Mucosa of descending colon (tissue), 3 donors: ENCODE measurements at regions not wholly inside any gene's neighbourhood (a gene's known extent, or its start where the extent isn't known, plus 50 kb on each side); places are given as distances from the start of the nearest gene placed in this dataset.

Experiments
- ATAC-seq: fragments of 200-7000 bp; cut with Tn5 transposase; one replicate; pipeline ENCODE4 v1.9.1; 2020; ENCODE audit warnings: mild to moderate bottlenecking, moderate library complexity
- DNase-seq, 3 donors: peaks; one replicate each; pipeline ENCODE4 v3.0.0-alpha.2; 2020
- H3K36me3 ChIP-seq: fragments of 200-600 bp; one replicate; pipeline ENCODE4 v1.8.0; 2021; ENCODE audit warnings: low read depth, mild to moderate bottlenecking
- H3K4me1 ChIP-seq: fragments of 200-600 bp; one replicate; pipeline ENCODE4 v1.8.0; 2021; ENCODE audit warnings: low read depth, mild to moderate bottlenecking
- H3K4me3 ChIP-seq: fragments of 200-600 bp; one replicate; pipeline ENCODE4 v1.8.0; 2021; ENCODE audit warnings: mild to moderate bottlenecking
- H3K9me3 ChIP-seq: fragments of 200-600 bp; one replicate; pipeline ENCODE4 v1.8.0; 2021; ENCODE audit warnings: mild to moderate bottlenecking
- intact Hi-C, 2 donors: fragments of 100-400 bp; cut with DNase I in 1 of 2; cut with micrococcal nuclease in 1 of 2; formaldehyde crosslinking; loops; one replicate each; pipeline versions ENCODE4 v1.11.0 to v1.11.1; 2022; cut with DNase I, micrococcal nuclease
- TF ChIP-seq, protein P1 (sequence below): fragments of 200-600 bp; IDR thresholded peaks from one replicate; pipeline ENCODE4 v1.8.0; 2022; ENCODE audit warnings: antibody characterized with exemption, mild to moderate bottlenecking
- donor health status: DM: no; HTN: no; CAD: no; lungs with moderate emphysema.
- donor health status: DM: no; HTN: no; CAD: no.
- donor health status: DM: no; HTN: yes; CAD: no.

DNA sequence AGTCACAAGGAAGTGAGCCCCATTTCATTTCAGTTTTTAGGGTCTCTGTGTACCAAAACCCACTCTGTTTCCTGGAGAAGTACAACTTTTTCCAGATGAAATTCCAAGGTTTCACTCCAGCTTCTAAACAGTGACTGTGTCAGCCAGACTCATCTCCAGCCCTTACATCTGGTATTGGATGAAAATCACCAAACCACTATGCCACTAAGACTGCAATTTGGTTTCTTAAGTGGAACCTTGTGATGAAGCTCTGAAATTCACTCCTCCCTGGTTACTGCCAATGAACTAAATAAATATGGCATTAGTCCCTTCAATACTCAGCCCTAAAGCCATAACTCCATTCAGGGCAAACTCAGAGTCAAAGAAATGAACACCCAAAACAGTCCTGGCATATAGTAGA lies 211.2 kb upstream of the DAPK1 start:
- TF ChIP-seq, protein P1, sequence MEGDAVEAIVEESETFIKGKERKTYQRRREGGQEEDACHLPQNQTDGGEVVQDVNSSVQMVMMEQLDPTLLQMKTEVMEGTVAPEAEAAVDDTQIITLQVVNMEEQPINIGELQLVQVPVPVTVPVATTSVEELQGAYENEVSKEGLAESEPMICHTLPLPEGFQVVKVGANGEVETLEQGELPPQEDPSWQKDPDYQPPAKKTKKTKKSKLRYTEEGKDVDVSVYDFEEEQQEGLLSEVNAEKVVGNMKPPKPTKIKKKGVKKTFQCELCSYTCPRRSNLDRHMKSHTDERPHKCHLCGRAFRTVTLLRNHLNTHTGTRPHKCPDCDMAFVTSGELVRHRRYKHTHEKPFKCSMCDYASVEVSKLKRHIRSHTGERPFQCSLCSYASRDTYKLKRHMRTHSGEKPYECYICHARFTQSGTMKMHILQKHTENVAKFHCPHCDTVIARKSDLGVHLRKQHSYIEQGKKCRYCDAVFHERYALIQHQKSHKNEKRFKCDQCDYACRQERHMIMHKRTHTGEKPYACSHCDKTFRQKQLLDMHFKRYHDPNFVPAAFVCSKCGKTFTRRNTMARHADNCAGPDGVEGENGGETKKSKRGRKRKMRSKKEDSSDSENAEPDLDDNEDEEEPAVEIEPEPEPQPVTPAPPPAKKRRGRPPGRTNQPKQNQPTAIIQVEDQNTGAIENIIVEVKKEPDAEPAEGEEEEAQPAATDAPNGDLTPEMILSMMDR, result no peak
- Histone ChIP-seq H3K4me3 (no peak overlapping the region), H3K36me3 (no peaks in the 10 kb centered on the region), H3K9me3 (no peaks in the 10 kb centered on the region), H3K4me1 (no peaks in the 10 kb centered on the region)
- intact Hi-C loops, result no loop called here
- no peak for ATAC-seq
- DNase-seq, result no peak

DNA sequence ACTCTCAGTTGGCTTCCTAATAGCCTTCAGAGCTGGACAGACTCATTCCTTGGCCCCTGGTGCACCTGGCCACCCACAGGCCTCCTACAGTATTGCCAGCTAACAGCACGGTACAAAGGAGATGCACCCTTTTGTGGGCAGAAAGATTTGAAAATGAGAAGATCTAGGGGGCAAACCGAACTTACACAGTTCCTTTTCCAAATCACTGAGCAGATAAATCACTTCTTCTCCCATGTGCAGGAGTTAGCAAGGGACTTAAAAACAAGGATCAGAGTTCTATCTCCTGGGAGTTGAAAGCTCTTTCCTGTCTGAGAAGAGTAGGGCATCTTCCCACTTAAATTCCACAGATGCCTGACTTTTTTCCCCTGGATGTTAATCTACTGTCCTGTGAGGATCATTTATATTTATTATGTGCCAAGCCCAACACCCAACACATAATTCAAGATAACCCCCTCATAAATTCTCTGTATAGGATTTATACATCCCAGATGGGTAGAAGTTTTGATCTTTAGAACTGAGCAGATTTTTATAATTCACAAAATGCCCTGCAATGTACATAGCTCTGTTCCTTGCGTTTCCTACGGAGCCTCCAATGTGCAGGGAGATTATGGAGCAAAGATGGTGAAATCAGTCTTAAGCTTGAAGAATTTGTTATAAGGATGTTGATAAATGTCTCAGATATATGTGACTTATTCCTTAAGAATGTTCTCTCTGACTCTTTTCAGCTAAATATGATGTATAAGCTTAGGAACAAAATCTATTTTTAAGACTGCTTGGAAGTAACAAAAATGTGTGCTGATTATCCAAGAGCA lies 207.2 kb upstream of the DAPK1 start:
- H3K4me3 ChIP-seq, result no peak overlapping the region
- ATAC-seq, result no peak
- intact Hi-C loops, result no loop called here
- DNase-seq, result no peak
- TF ChIP-seq, protein P1, result no peak
- no peaks in the 10 kb centered on the region for H3K9me3 ChIP-seq
- no peaks in the 10 kb centered on the region for H3K36me3 ChIP-seq
- no peaks in the 10 kb centered on the region for H3K4me1 ChIP-seq

DNA sequence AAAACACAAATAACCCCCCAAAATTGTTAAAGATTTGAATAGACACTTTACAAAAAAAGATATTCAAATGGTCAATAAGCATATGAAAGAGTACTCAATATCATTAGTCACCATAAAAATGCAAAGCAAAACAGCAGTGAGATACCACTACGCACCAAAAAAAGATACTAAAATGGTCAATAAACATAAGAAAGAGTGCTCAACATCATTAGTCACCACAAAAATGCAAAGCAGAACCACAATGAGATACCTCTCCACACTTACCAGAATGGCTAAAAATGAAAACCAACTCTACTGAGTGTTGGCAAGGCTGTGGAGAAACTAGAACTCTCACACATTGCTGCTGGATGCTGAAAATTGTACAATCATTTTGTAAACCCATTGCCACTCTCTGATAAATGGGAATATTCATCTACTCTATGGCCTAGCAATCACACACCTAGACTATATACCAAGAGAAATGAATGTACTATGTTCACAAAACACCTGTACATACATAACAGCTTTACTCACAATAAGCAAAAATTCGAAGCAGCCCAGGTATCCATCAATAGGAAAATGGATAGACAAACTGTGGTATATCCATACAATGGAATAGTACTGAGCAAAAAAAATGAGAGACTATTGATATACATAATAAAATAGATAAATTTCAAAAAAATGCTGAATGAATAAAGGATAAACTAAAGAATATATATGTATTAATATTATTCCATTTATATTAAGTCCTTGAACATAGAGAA lies 205.0 kb upstream of the DAPK1 start:
- no peaks in the 10 kb centered on the region for H3K4me1 ChIP-seq
- DNase-seq (no peak), ATAC-seq (no peak)
- TF ChIP-seq, protein P1, result no peak
- H3K4me3 ChIP-seq, result no peak overlapping the region
- H3K9me3 ChIP-seq, result no peaks in the 10 kb centered on the region
- H3K36me3 ChIP-seq, result no peaks in the 10 kb centered on the region
- intact Hi-C loops, result no loop called here

DNA sequence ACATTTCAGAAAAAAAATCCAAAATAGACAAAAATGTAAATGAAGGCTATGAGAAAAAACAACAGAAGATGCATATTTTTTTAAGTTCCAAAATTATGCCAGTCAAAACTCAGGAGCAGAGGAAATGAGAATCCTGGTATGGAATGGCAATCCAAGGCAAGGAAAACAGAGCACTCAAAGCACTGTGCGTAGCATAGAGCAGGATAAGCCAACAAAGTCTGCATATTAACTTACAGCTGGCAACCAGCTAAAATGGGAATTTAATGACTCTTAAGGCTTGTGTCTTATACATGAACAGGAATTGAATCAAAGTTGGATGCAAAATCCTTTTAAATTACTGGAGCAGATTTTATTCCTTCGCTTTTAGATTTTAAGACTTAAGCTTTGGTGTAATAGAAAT lies 203.5 kb upstream of the DAPK1 start:
- Histone ChIP-seq H3K9me3 (no peaks in the 10 kb centered on the region), H3K36me3 (no peaks in the 10 kb centered on the region), H3K4me1 (no peaks in the 10 kb centered on the region), H3K4me3 (no peak overlapping the region)
- no peak for ATAC-seq
- DNase-seq, result no peak
- intact Hi-C loops, result no loop called here
- TF ChIP-seq, protein P1, result no peak

DNA sequence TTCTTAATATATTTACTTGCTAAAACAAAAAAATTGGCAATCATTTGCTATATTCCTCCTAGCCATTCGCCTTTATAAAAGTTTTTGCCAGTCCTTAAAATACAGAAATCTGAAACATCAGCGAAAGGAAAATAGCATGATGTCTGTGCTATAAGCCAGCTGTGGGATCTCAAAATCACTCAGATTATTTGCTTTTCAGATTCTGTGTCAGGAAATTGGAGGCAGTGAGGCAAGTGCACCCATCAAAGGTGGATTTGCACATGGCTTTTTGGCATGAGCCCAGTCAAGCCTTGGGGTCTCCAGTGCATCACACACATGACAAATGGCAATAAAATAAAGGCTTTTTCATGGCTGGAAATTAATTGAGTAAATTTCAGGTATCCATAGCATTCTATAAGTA lies 196.8 kb upstream of the DAPK1 start:
- no peak overlapping the region for H3K4me3 ChIP-seq
- TF ChIP-seq, protein P1, result no peak
- no peaks in the 10 kb centered on the region for H3K36me3 ChIP-seq
- DNase-seq (no peak), ATAC-seq (no peak)
- H3K9me3 ChIP-seq, result no peaks in the 10 kb centered on the region
- H3K4me1 ChIP-seq, result no peaks in the 10 kb centered on the region
- intact Hi-C loops, result no loop called here
